ENCODE measurements at regions not wholly inside any gene's neighbourhood (a gene's known extent, or its start where the extent isn't known, plus 50 kb on each side); places are given as distances from the start of the nearest gene placed in this dataset.

- no peaks in the 10 kb centered on the region for H3K9me3 ChIP-seq
- TF ChIP-seq CTCF (IDR thresholded peaks at IDR 0.05) (no peak), POLR2A (IDR thresholded peaks at IDR 0.05) (no peak)
Measured at GRCh38 chr3:112765531-112765930, 81.1 kb downstream of the CD200R1L start.

GRCh38 chr3:112763258-112763657 lies 83.4 kb downstream of the CD200R1L start:
- Histone ChIP-seq H3K36me3 (no peaks in the 10 kb centered on the region), H3K27me3 (no peaks in the 10 kb centered on the region), H3K9me3 (no peaks in the 10 kb centered on the region), H3K4me1 (no peaks in the 10 kb centered on the region), H3K27ac (no peak overlapping the region), H3K4me3 (no peak overlapping the region)
- TF ChIP-seq CTCF (IDR thresholded peaks at IDR 0.05) (no peak), POLR2A (IDR thresholded peaks at IDR 0.05) (no peak)
- DNase-seq: no peak

More at GRCh38 chr3:112765531-112765930, 81.1 kb downstream of the CD200R1L start:
- Histone ChIP-seq H3K4me3 (no peak overlapping the region), H3K4me1 (no peaks in the 10 kb centered on the region), H3K27ac (no peak overlapping the region), H3K36me3 (no peaks in the 10 kb centered on the region), H3K27me3 (no peaks in the 10 kb centered on the region)
- no peak for DNase-seq

- no peak for TF ChIP-seq CTCF (IDR thresholded peaks at IDR 0.05)
- no peak for TF ChIP-seq POLR2A (IDR thresholded peaks at IDR 0.05)
- no peaks in the 10 kb centered on the region for H3K4me1 ChIP-seq
Measured at GRCh38 chr3:112761062-112761638, 85.5 kb downstream of the CD200R1L start.

GRCh38 chr3:112759681-112760080 lies 87.0 kb downstream of the CD200R1L start:
- no peak for DNase-seq
- Histone ChIP-seq H3K36me3 (no peaks in the 10 kb centered on the region), H3K4me1 (no peaks in the 10 kb centered on the region), H3K4me3 (no peak overlapping the region), H3K9me3 (no peaks in the 10 kb centered on the region), H3K27me3 (no peaks in the 10 kb centered on the region), H3K27ac (no peak overlapping the region)
- no peak for TF ChIP-seq POLR2A (IDR thresholded peaks at IDR 0.05)
- no peak for TF ChIP-seq CTCF (IDR thresholded peaks at IDR 0.05)

More at GRCh38 chr3:112761062-112761638, 85.5 kb downstream of the CD200R1L start:
- no peak overlapping the region for H3K27ac ChIP-seq
- H3K4me3 ChIP-seq: no peak overlapping the region
- H3K36me3 ChIP-seq: no peaks in the 10 kb centered on the region
- no peak for DNase-seq
- no peaks in the 10 kb centered on the region for H3K27me3 ChIP-seq
- no peaks in the 10 kb centered on the region for H3K9me3 ChIP-seq

- DNase-seq: no peak
- no peaks in the 10 kb centered on the region for H3K9me3 ChIP-seq
- TF ChIP-seq CTCF (IDR thresholded peaks at IDR 0.05) (no peak), POLR2A (IDR thresholded peaks at IDR 0.05) (no peak)
- no peak overlapping the region for H3K4me3 ChIP-seq
- no peaks in the 10 kb centered on the region for H3K27me3 ChIP-seq
- H3K4me1 ChIP-seq: no peaks in the 10 kb centered on the region
- H3K27ac ChIP-seq: no peak overlapping the region
- no peaks in the 10 kb centered on the region for H3K36me3 ChIP-seq
Measured at GRCh38 chr3:112759210-112759609, 87.5 kb downstream of the CD200R1L start.

- Histone ChIP-seq H3K4me1 (peaks cover 0 to 7% (median 0%) of the 10 kb centered on the region in 4 donors), H3K4me3 (no peak overlapping the region), H3K27me3 (no peaks in the 10 kb centered on the region), H3K36me3 (no peaks in the 10 kb centered on the region), H3K9me3 (no peaks in the 10 kb centered on the region), H3K27ac (no peak overlapping the region)
- TF ChIP-seq CTCF (IDR thresholded peaks at IDR 0.05): no peak
- TF ChIP-seq POLR2A (IDR thresholded peaks at IDR 0.05): no peak
- DNase-seq: no peak
Measured at GRCh38 chr3:112757197-112757596, 89.5 kb downstream of the CD200R1L start.

Measured in Peyer's patch (tissue), 4 donors.